Right lobe of liver (tissue), 4 donors: ENCODE measurements at regions not wholly inside any gene's neighbourhood (a gene's known extent, or its start where the extent isn't known, plus 50 kb on each side); places are given as distances from the start of the nearest gene placed in this dataset.

Experiments used
- CTCF ChIP-seq, 4 donors: fragments of 200-600 bp in 3 of 4; fragments of 450-650 bp in 1 of 4; IDR thresholded peaks; one replicate each; pipeline versions ENCODE4 v1.5.1 to v1.8.0; 2016 to 2022; ENCODE audit warnings: antibody characterized with exemption in 4 of 4, mild to moderate bottlenecking in 2 of 4
- POLR2A ChIP-seq: fragments of 450-650 bp; IDR thresholded peaks from one replicate; pipeline ENCODE4 v1.6.1; 2017; ENCODE audit warnings: antibody characterized with exemption, mild to moderate bottlenecking
- donor health status: DM: no; HTN: no; CAD: no.
- donor health status: DM: no; HTN: no; CAD: no.
- donor health status: DM: no; HTN: yes; CAD: no.

GRCh38 chr10:107303203-107303602 lies 138.7 kb upstream of the SORCS1 start:
- TF ChIP-seq CTCF (IDR thresholded peaks at IDR 0.05) (no peak), POLR2A (no peak)
